ENCODE measurements at regions not wholly inside any gene's neighbourhood (a gene's known extent, or its start where the extent isn't known, plus 50 kb on each side); places are given as distances from the start of the nearest gene placed in this dataset.

- Histone ChIP-seq H3K36me3 (ENCODE audit: control insufficient read depth in 2 of 4, insufficient read depth in 4 of 4, low read length in 3 of 4) (no peaks in the 10 kb centered on the region), H3K18ac (ENCODE audit: extremely low read depth, low read length) (no peak overlapping the region), H3K56ac (replicated peaks; ENCODE audit: insufficient read length, low read depth, low read length) (no peak overlapping the region), H4K20me1 (replicated peaks in 1 of 2; ENCODE audit: control insufficient read depth in 1 of 2, insufficient read depth in 2 of 2, low read length in 2 of 2) (no peaks in the 10 kb centered on the region), H3K79me2 (ENCODE audit: control insufficient read depth in 1 of 2, insufficient read depth in 2 of 2, low read length in 2 of 2) (no peaks in the 10 kb centered on the region), H2BK20ac (ENCODE audit: low read length) (no peak overlapping the region), H3K27me3 (replicated peaks in 1 of 4; ENCODE audit: control insufficient read depth in 3 of 4, extremely low read depth in 1 of 4, insufficient read depth in 3 of 4, low read length in 3 of 4) (no peaks in the 10 kb centered on the region), H3K4me3 (ENCODE audit: extremely low read depth in 1 of 4, insufficient read depth in 2 of 4, low read depth in 3 of 4, low read length in 4 of 4) (no peak overlapping the region), H3K4ac (replicated peaks; ENCODE audit: insufficient read length, low read depth, low read length) (no peak overlapping the region), H2BK120ac (replicated peaks; ENCODE audit: low read depth, low read length) (no peak overlapping the region), H3K79me1 (ENCODE audit: low read depth, low read length) (no peaks in the 10 kb centered on the region), H4K5ac (ENCODE audit: insufficient read length, low read depth, low read length) (no peak overlapping the region), H3K9me3 (ENCODE audit: insufficient read depth in 2 of 2, low read depth in 1 of 2, low read length in 1 of 2) (0 out of 4 replicates have a peak, but pooled peaks cover 0 to 4% of the 10 kb centered on the region in 2 experiments), H2AK5ac (ENCODE audit: low read depth, low read length) (no peak overlapping the region), H2BK12ac (ENCODE audit: low read depth, low read length) (no peak overlapping the region), H3K27ac (ENCODE audit: low read depth, low read length) (no peak overlapping the region), H4K8ac (ENCODE audit: extremely low read depth, insufficient read depth, low read length) (no peak overlapping the region), H2BK5ac (ENCODE audit: low read depth, low read length) (no peak overlapping the region), H3K4me1 (replicated peaks in 1 of 4; ENCODE audit: control insufficient read depth in 3 of 4, insufficient read depth in 4 of 4, low read length in 3 of 4) (no peaks in the 10 kb centered on the region; a peak in 2 of 7 replicates), H2AFZ (ENCODE audit: low read length) (no peak overlapping the region), H3K4me2 (ENCODE audit: insufficient read depth in 1 of 2, low read depth in 2 of 2, low read length in 2 of 2) (no peak overlapping the region), H2BK15ac (ENCODE audit: low read length) (no peak overlapping the region), H3K23me2 (ENCODE audit: low read depth, low read length) (no peaks in the 10 kb centered on the region), H3K9ac (replicated peaks in 1 of 4; ENCODE audit: extremely low read depth in 1 of 4, low read depth in 3 of 4, low read length in 3 of 4) (no peak overlapping the region), H3K14ac (ENCODE audit: insufficient read length) (no peak overlapping the region), H4K91ac (replicated peaks; ENCODE audit: insufficient read length, low read length) (no peak overlapping the region), H3K23ac (ENCODE audit: insufficient read length) (no peak overlapping the region)
- POLR2A ChIA-PET (ENCODE audit: partially characterized antibody) = no interaction called here
- 85% methylated on average over 5 of the region's 5 CpGs; no CpG with 5 or more reads in 1 of the 2 experiments for WGBS, 2 experiments (ENCODE audit: extremely low coverage in 1 of 2, insufficient coverage in 1 of 2, insufficient read length in 1 of 2, insufficient replicate concordance in 2 of 2, low coverage in 1 of 2, low lambda C conversion rate in 2 of 2, missing lambda C conversion rate in 1 of 2)
- DNase-seq (ENCODE audit: low read depth in 1 of 2, low spot score in 2 of 2) (no peak), FAIRE-seq (no peak)
- CTCF ChIA-PET (ENCODE audit: partially characterized antibody) = interaction anchor here (0.6 to 3.8 kb wide), 25 partner anchors 10 to 385 kb away, joined by 3 to 22 read pairs (median 3); no protein-coding TSS in a partner anchor
- TF ChIP-seq CBX8 (IDR thresholded peaks at IDR 0.05; ENCODE audit: borderline replicate concordance, low read depth, low read length) = no peak
- no peak for TF ChIP-seq SAP30 (IDR thresholded peaks at IDR 0.05; ENCODE audit: insufficient read depth, insufficient replicate concordance, low read length)
- no peak for TF ChIP-seq TEAD4 (IDR thresholded peaks at IDR 0.05; ENCODE audit: low read depth, low read length)
- TF ChIP-seq BACH1 (IDR thresholded peaks at IDR 0.05; ENCODE audit: low read length) = no peak
- TF ChIP-seq, protein P1, sequence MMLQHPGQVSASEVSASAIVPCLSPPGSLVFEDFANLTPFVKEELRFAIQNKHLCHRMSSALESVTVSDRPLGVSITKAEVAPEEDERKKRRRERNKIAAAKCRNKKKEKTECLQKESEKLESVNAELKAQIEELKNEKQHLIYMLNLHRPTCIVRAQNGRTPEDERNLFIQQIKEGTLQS (IDR thresholded peaks at IDR 0.05; ENCODE audit: insufficient read depth, low read depth, low read length) = no peak
- TF ChIP-seq SRF (IDR thresholded peaks at IDR 0.05; ENCODE audit: low read depth, low read length) = no peak
- no peak for TF ChIP-seq PHF8 (conservative IDR thresholded peaks at IDR 0.05; ENCODE audit: low read depth, low read length)
- TF ChIP-seq POLR2A (IDR thresholded peaks at IDR 0.05; ENCODE audit: control extremely low read depth in 1 of 2, low read depth in 2 of 2, low read length in 2 of 2) = no peak
- no peak for TF ChIP-seq SIN3A (conservative IDR thresholded peaks at IDR 0.05 in 1 of 2, IDR thresholded peaks at IDR 0.05 in 1 of 2; ENCODE audit: low read depth in 1 of 2, low read length in 2 of 2)
- TF ChIP-seq BCL11A (IDR thresholded peaks at IDR 0.05; ENCODE audit: low read depth in 2 of 2, low read length in 2 of 2) = no peak
- TF ChIP-seq NANOG (IDR thresholded peaks at IDR 0.05; ENCODE audit: insufficient read depth, low read depth, low read length, poor library complexity, severe bottlenecking) = no peak
- TF ChIP-seq BRCA1 (IDR thresholded peaks at IDR 0.05; ENCODE audit: low read depth, low read length) = no peak
- TF ChIP-seq EZH2 (IDR thresholded peaks at IDR 0.05; ENCODE audit: low read depth, low read length, severe bottlenecking) = no peak
- TF ChIP-seq CHD2 (IDR thresholded peaks at IDR 0.05; ENCODE audit: low read length) = no peak
Observed at GRCh38 chr12:126362493-126362892, 1297.3 kb downstream of the AACS start.
